BJ (cell line): ENCODE measurements at regions not wholly inside any gene's neighbourhood (a gene's known extent, or its start where the extent isn't known, plus 50 kb on each side); places are given as distances from the start of the nearest gene placed in this dataset.

ENCODE experiments used
- CTCF ChIA-PET: fragments of 350-600 bp; formaldehyde crosslinking; extraction: SDS; loops from one replicate; lab custom pipeline; 2021; ENCODE audit warnings: antibody characterized with exemption, inconsistent platforms; lab: Yijun Ruan, JAX
- POLR2A ChIA-PET: fragments of 300-600 bp; sonication (Branson Sonifier 250); formaldehyde crosslinking; extraction: SDS; loops from one replicate; lab custom pipeline; 2021; ENCODE audit warnings: antibody characterized with exemption; lab: Charles Lee
- DNase-seq: peaks from one replicate; pipeline ENCODE4 v3.0.0-alpha.2; 2011; ENCODE audit warnings: low read depth
- H3K27me3 ChIP-seq: 2 replicates; pipeline ENCODE4 v1.6.0; 2011; ENCODE audit warnings: low read length; ENCODE audit not compliant: control insufficient read depth, insufficient read depth
- H3K36me3 ChIP-seq: 2 replicates; pipeline ENCODE4 v1.5.1; 2011; ENCODE audit warnings: low read length; ENCODE audit not compliant: control insufficient read depth, insufficient read depth
- H3K4me3 ChIP-seq: 2 replicates; pipeline ENCODE4 v1.5.1; 2011; ENCODE audit warnings: low read depth, mild to moderate bottlenecking, control low read depth, low read length
- TF ChIP-seq, protein P1 (sequence below): IDR thresholded peaks from 2 replicates; pipeline ENCODE4 v1.5.1; 2011; ENCODE audit warnings: low read depth, mild to moderate bottlenecking, control low read depth, inconsistent platforms, low read length, moderate library complexity; ENCODE audit not compliant: insufficient read depth

DNA sequence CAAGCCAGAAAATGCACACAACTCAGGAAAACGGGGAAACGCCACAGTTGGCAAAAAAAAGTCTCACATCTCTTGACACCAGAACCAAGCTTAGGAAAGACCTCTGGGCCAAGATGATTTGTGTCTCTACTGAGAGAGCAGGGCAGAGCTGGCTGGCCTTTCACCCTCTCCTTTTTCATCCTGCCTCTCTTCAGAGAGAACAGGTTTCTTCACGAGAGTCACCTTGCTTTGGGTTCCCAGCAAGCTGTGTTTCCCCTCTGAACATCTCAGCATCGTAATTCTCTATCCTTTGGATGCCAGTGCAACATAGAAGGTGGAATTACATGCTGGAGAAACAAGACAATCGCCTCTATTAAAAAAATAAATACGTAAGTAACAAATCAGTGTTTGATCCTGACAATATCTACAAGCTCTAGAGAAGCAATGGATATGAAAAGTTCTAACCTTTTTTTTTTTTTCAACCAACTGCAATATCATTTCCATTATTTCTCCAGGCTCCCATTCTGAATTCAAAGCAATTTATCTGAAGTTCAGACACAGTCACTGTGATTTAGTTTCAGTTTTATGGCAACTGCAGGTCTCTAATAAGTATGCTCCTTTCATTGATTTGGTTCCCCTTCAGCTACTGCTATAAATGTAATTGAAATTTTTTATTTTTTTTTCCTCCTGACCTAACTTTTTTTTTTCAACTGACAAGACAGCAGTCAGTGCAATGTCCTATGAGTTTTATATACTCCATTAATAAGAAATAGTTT lies 708.6 kb downstream of the DTWD2 start:
- ChIA-PET POLR2A (no interaction called here), CTCF (no interaction called here)
- Histone ChIP-seq H3K27me3 (no peaks in the 10 kb centered on the region), H3K36me3 (no peaks in the 10 kb centered on the region), H3K4me3 (no peak overlapping the region)
- TF ChIP-seq, protein P1, sequence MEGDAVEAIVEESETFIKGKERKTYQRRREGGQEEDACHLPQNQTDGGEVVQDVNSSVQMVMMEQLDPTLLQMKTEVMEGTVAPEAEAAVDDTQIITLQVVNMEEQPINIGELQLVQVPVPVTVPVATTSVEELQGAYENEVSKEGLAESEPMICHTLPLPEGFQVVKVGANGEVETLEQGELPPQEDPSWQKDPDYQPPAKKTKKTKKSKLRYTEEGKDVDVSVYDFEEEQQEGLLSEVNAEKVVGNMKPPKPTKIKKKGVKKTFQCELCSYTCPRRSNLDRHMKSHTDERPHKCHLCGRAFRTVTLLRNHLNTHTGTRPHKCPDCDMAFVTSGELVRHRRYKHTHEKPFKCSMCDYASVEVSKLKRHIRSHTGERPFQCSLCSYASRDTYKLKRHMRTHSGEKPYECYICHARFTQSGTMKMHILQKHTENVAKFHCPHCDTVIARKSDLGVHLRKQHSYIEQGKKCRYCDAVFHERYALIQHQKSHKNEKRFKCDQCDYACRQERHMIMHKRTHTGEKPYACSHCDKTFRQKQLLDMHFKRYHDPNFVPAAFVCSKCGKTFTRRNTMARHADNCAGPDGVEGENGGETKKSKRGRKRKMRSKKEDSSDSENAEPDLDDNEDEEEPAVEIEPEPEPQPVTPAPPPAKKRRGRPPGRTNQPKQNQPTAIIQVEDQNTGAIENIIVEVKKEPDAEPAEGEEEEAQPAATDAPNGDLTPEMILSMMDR, result no peak
- no peak for DNase-seq

DNA sequence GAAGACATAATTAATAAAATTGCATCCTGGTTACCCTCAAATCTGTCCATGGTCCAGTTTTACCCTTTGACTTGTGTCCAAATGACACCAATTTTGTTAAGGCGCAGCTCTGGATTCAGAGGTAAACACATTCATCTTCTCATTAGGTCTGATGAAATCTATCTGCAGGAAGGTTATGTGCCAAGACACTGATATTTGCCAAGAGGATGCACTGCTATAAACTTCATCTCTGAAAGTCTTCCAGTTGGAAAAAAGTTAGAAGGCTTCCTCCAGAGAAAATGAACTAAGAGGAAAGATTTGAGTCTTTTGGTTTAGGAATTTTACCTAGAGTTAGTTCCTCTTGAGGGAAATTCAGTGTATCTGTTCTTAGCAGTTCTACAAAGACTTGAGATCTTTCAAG lies 717.8 kb downstream of the DTWD2 start:
- Histone ChIP-seq H3K36me3 (no peaks in the 10 kb centered on the region), H3K4me3 (no peak overlapping the region), H3K27me3 (no peaks in the 10 kb centered on the region)
- CTCF ChIA-PET, result no interaction called here
- POLR2A ChIA-PET, result no interaction called here
- DNase-seq, result no peak
- TF ChIP-seq, protein P1, result no peak

- no peak for DNase-seq
- H3K36me3 ChIP-seq, result no peaks in the 10 kb centered on the region
- H3K4me3 ChIP-seq, result no peak overlapping the region
- TF ChIP-seq, protein P1, result no peak
- ChIA-PET CTCF (no interaction called here), POLR2A (no interaction called here)
- no peaks in the 10 kb centered on the region for H3K27me3 ChIP-seq
Measured at GRCh38 chr5:118258223-118258622, 730.1 kb downstream of the DTWD2 start.

- CTCF ChIA-PET, result no interaction called here
Measured at GRCh38 chr5:118257066-118257465, 731.3 kb downstream of the DTWD2 start.

DNA sequence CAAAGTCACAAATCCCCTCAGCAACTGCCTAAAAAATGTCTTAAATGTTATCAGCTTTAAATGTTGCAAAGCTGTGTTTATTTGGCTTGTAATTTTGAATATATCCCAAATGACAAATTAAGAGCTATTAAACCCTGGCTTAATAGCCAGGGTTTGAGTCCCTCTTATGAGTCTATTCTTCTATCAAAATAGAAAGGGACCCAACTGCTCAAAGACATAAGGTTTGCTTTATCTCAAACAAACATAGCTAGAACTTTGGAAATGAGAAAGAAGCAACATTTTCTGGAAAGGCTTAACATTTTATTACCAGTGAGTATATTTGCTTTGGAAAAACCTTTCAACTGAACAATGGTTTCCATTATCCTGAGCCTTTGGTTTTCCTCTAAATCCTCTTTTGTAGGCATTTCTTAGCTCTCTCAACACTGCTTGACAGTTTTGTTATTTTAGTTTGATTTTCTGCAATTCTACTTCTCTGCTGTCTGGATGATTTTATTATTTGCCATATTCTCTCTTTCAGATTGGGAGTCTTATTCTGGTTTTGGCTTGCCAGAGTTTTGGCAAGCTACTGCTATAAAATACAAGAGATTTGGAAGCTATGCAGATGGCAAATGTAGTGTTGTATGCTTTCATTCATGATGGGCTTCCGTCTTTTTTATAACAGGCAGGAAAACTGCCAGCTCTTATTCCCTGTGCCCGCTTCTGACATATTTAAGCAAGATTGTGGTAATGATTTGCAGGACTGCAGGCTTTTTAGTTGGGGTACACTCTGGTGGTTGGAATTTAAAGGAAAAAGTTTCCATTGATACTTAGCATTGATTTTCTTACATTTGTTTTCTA lies 734.9 kb downstream of the DTWD2 start:
- H3K36me3 ChIP-seq, result no peaks in the 10 kb centered on the region
- no peak overlapping the region for H3K4me3 ChIP-seq
- ChIA-PET POLR2A (interaction anchor here (0.7 to 0.8 kb wide), 2 partner anchors 10 to 1390 kb away, joined by 3 read pairs; no protein-coding TSS in a partner anchor), CTCF (no interaction called here)
- no peak for DNase-seq
- TF ChIP-seq, protein P1, result no peak
- no peaks in the 10 kb centered on the region for H3K27me3 ChIP-seq

More at GRCh38 chr5:118257066-118257465, 731.3 kb downstream of the DTWD2 start:
- TF ChIP-seq, protein P1, result no peak
- Histone ChIP-seq H3K36me3 (no peaks in the 10 kb centered on the region), H3K4me3 (no peak overlapping the region), H3K27me3 (no peaks in the 10 kb centered on the region)
- POLR2A ChIA-PET, result no interaction called here
- DNase-seq, result no peak
